ENCODE measurements at regions not wholly inside any gene's neighbourhood (a gene's known extent, or its start where the extent isn't known, plus 50 kb on each side); places are given as distances from the start of the nearest gene placed in this dataset.

DNA sequence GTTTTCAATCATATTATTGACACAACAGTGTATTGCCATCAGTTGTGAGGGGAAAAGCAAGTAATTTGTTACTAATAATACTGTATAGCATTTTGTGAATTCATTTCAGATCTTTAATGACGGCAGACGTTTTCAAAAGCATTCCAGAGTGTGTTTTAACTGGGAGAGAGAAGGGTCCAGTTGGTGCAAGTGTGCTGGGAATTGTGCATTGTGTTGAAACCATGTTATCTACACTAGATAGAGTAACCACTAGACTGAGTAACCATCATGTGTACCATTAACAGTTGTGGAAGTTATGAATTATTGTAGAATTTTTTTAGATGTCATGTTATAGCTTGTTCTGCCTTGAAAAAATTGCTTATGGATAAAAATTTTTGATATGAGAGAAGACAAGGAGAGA, 104.5 kb upstream of the VEGFC start:
- DNase-seq (ENCODE audit: insufficient read length, low spot score) (no peak), FAIRE-seq (no peak)
- TF ChIP-seq, protein P1, sequence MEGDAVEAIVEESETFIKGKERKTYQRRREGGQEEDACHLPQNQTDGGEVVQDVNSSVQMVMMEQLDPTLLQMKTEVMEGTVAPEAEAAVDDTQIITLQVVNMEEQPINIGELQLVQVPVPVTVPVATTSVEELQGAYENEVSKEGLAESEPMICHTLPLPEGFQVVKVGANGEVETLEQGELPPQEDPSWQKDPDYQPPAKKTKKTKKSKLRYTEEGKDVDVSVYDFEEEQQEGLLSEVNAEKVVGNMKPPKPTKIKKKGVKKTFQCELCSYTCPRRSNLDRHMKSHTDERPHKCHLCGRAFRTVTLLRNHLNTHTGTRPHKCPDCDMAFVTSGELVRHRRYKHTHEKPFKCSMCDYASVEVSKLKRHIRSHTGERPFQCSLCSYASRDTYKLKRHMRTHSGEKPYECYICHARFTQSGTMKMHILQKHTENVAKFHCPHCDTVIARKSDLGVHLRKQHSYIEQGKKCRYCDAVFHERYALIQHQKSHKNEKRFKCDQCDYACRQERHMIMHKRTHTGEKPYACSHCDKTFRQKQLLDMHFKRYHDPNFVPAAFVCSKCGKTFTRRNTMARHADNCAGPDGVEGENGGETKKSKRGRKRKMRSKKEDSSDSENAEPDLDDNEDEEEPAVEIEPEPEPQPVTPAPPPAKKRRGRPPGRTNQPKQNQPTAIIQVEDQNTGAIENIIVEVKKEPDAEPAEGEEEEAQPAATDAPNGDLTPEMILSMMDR (IDR thresholded peaks at IDR 0.05; ENCODE audit: insufficient read depth, missing control alignments) = no peak

DNA sequence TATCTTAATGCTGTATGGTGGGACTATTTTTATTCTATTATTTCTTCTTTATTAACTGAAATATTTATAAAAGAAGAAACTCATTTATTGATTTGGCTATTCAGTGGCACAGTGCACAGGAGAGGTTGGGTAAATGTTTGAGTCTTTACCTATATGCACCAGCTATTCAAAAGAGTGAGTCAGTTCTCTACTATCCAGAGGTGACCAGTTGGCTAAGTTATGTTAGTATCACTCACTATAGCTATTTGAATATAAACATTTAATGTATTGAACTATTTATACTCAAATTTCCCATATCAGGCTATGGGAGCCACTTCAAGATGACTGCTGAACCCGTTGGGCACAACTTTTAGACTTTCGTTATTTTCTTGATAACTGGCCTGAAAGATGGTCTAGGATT, 106.1 kb upstream of the VEGFC start:
- DNase-seq (ENCODE audit: insufficient read length, low spot score) (no peak), FAIRE-seq (no peak)
- TF ChIP-seq, protein P1 (IDR thresholded peaks at IDR 0.05; ENCODE audit: insufficient read depth, missing control alignments) = no peak

DNA sequence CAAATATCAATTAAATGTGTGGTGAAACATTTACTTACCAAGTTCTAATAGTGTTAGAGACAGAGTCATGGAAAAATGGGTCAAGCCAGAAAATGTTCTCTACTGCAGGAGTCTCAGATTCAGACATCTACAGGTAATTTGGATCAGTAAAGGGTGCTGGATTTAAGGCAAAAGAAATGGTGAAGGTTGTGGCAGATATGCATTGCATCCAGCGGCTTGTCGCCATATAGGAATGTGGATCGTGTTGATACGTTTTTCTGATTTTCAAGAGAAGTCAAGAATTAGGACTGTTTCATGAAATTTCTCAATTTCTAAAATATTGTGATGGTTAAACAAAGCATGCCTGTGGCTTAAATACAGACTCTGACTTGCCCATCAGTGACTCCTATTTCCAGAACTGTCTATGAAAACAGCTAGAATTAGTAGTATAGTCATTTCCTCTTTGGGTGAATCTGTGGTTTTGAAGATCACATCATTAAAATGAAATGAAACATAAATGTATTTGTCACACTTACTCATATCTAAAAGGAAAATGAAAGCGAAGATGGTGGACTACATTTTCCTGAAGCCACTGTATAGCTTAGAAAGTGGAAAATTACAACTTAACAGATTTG, 110.1 kb upstream of the VEGFC start:
- TF ChIP-seq, protein P1 (IDR thresholded peaks at IDR 0.05; ENCODE audit: insufficient read depth, missing control alignments) = no peak
- FAIRE-seq (no peak), DNase-seq (ENCODE audit: insufficient read length, low spot score) (no peak)

DNA sequence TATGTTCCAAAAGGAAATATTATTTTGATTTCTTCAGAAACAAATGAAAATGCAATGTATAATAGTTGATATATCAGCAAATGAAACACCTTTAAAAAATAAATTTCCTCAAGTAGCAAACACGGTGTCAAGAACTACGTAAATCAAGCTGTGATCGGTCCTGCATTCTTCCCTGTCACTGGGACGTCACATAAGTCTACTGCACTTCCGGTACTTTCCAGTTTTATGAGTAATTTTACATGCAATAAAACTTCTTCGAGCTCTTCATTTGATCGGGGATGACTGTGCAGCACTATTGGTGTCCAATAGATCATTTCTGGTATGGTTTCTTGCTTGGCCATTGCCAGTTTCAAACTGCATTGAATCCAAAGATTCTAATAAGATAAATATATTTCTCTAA, 114.0 kb upstream of the VEGFC start:
- no peak for DNase-seq (ENCODE audit: insufficient read length, low spot score)
- TF ChIP-seq, protein P1 (IDR thresholded peaks at IDR 0.05; ENCODE audit: insufficient read depth, missing control alignments) = no peak

DNA sequence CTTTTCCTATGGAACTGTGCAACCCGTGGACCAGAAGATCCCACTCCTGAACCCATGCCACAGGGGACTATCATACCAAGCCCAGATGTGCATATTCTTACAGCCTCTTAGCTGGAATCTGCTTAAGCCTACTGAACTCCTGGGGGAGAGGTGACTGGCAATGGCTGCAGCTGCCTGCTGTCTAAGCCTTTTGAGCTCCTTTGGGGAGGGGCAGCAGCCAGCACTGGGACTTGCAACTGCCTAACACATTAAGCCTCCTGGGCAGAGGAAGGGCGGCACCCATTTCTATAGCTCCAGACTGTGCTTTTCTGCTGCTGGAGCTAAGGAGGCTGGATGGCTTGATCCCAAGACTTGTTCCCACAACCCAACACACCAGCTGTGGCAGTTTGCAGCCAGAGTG, 117.9 kb upstream of the VEGFC start:
- FAIRE-seq = no peak
- TF ChIP-seq, protein P1 (IDR thresholded peaks at IDR 0.05; ENCODE audit: insufficient read depth, missing control alignments) = no peak
- no peak for DNase-seq (ENCODE audit: insufficient read length, low spot score)

More for the DNA sequence above, 114.0 kb upstream of the VEGFC start:
- no peak for FAIRE-seq

DNA sequence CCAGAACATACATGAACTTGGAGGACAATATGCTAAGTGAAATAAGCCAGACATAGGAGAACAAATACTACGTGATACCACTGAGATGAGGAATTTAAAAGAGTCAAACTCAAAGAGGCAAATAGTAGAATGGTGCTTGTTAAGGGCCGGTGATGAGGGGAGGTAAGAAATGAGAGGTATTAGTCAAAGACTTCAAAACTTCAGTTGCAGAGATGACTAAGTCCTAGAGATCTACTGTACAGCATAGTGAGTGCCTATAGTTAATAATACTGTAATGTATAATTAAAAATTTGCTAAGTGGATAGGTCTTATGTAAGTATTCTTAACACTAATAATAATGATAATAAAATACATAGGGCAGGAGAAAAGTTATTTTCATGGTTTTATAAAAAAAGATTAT, 126.9 kb upstream of the VEGFC start:
- no peak for FAIRE-seq
- no peak for DNase-seq (ENCODE audit: insufficient read length, low spot score)
- TF ChIP-seq, protein P1 (IDR thresholded peaks at IDR 0.05; ENCODE audit: insufficient read depth, missing control alignments) = no peak

DNA sequence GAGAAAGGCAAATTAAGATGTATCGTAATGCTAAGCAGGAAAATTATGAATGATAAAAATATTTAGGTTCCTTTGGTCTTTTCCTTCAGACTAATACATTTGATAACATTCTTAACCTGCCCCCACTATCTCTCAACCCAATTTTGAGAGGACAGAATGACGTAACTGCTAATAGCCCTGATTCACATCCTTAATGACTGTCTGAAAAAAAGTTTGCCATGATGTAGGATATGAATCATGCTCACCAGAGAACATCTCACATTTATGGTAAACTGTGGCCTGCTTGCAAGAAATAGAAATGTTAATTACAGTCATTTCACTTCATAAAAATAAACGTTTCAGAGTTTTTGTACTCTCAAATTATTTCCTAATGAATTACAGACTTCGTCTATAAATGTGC, 128.0 kb upstream of the VEGFC start:
- FAIRE-seq (no peak), DNase-seq (ENCODE audit: insufficient read length, low spot score) (no peak)
- TF ChIP-seq, protein P1 (IDR thresholded peaks at IDR 0.05; ENCODE audit: insufficient read depth, missing control alignments) = no peak
